Colonic mucosa (tissue), 4 donors: ENCODE measurements at regions not wholly inside any gene's neighbourhood (a gene's known extent, or its start where the extent isn't known, plus 50 kb on each side); places are given as distances from the start of the nearest gene placed in this dataset.
"Not testable (repeated sequence)": the region's sequence is repeated elsewhere in the genome, so short reads cannot be mapped to it uniquely, and the experiment has no call there.

Source experiments
- DNase-seq: peaks from one replicate; pipeline ENCODE4 v3.0.0-alpha.2; 2020
- H3K27ac ChIP-seq: fragments of 200-600 bp; one replicate; pipeline ENCODE4 v1.8.0; 2021
- H3K27me3 ChIP-seq: fragments of 200-600 bp; one replicate; pipeline ENCODE4 v1.8.0; 2021
- H3K36me3 ChIP-seq: fragments of 200-600 bp; one replicate; pipeline ENCODE4 v1.8.0; 2021
- H3K4me1 ChIP-seq: fragments of 200-600 bp; one replicate; pipeline ENCODE4 v1.8.0; 2021; ENCODE audit warnings: mild to moderate bottlenecking
- H3K4me3 ChIP-seq: fragments of 200-600 bp; one replicate; pipeline ENCODE4 v1.8.0; 2021
- H3K9ac ChIP-seq, 2 donors: one replicate each; pipeline ENCODE4 v1.7.0; 2013; ENCODE audit warnings: control low read depth in 2 of 2, low read depth in 2 of 2, low read length in 2 of 2
- H3K9me3 ChIP-seq: fragments of 200-600 bp; one replicate; pipeline ENCODE4 v1.8.0; 2021
- CTCF ChIP-seq: fragments of 200-600 bp; IDR thresholded peaks from one replicate; pipeline ENCODE4 v1.8.0; 2022; ENCODE audit warnings: antibody characterized with exemption, mild to moderate bottlenecking
- intact Hi-C: fragments of 100-400 bp; cut with DNase I; formaldehyde crosslinking; loops from one replicate; pipeline ENCODE4 v1.14.1; 2022
- donor health status: healthy.
- donor health status: DM: no; HTN: no; CAD: no.
- donor health status: DM: no; HTN: no; CAD: no.

DNA sequence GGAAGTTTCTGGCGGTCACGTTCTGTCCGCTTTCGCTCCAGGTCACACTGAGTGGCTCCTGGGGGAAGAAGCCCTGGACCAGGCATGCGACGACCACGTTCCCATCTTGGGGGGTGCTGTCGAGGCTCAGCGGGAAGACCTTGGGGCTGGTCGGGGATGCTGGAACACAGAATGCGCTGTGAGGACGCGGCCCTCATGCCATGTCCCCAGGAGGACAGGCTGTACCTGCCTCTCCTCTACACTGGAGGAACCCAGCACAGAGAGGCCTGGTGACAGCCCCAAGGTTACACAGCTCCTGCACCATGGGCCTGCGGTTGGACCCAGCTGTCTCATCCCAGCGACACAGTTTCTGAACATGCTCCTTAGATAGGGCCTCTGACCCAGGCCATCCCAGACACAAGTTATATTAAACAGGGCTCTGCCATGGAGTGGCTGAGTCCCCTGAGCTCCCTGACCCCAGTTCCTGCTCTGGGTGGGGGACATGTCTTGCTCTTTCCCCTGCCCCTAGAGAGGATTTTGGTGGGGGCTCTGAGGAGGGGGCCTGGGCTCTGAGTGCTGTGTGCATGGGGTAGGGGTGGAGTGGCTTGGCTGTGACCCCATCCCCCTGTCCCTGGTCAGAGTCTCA, 62.0 kb downstream of the TMEM121 start:
- no peaks in the 10 kb centered on the region for H3K4me1 ChIP-seq
- no peaks in the 10 kb centered on the region for H3K36me3 ChIP-seq
- TF ChIP-seq CTCF, result no peak
- H3K9ac ChIP-seq, result no peak overlapping the region
- no peaks in the 10 kb centered on the region for H3K27me3 ChIP-seq
- no peak for DNase-seq
- H3K4me3 ChIP-seq, result no peak overlapping the region
- H3K9me3 ChIP-seq, result no peaks in the 10 kb centered on the region
- intact Hi-C loops, result no loop called here
- H3K27ac ChIP-seq, result no peak overlapping the region

GRCh38 chr14:105589161-105589925, 63.0 kb downstream of the TMEM121 start:
- no peak overlapping the region for H3K4me3 ChIP-seq
- H3K9ac ChIP-seq, result no peak overlapping the region
- intact Hi-C loops, result no loop called here
- H3K27ac ChIP-seq, result no peak overlapping the region
- H3K9me3 ChIP-seq, result no peaks in the 10 kb centered on the region
- no peak for TF ChIP-seq CTCF
- DNase-seq, result no peak
- no peaks in the 10 kb centered on the region for H3K27me3 ChIP-seq
- H3K4me1 ChIP-seq, result no peaks in the 10 kb centered on the region
- no peaks in the 10 kb centered on the region for H3K36me3 ChIP-seq

GRCh38 chr14:105589926-105590185, 63.5 kb downstream of the TMEM121 start:
- H3K9ac ChIP-seq, H3K36me3 ChIP-seq, DNase-seq, H3K27ac ChIP-seq, H3K27me3 ChIP-seq, H3K9me3 ChIP-seq, H3K4me1 ChIP-seq, intact Hi-C loops, H3K4me3 ChIP-seq: not testable (repeated sequence)

DNA sequence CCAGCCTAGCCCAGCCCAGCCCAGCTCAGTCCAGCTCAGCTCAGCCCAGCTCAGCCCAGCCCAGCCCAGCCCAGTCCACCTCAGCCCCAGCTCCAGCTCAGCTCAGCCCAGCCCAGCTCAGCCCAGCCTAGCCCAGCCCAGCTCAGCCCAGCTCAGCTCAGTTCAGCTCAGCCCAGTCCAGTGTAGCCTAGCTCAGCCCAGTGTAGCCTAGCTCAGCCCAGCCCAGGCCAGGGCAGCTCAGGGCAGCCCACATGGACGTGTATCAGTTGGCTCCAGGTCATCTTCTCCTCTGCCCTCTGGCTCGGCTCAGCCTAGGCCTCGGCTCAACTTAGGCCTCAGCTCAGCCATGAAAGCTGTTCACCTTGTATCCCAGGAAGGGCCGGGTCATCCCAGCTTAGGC, 64.7 kb downstream of the TMEM121 start:
- intact Hi-C loops, result no loop called here
- TF ChIP-seq CTCF, result no peak
- H3K9me3 ChIP-seq, result no peaks in the 10 kb centered on the region
- no peak for DNase-seq
- H3K36me3 ChIP-seq, result no peaks in the 10 kb centered on the region
- no peak overlapping the region for H3K27ac ChIP-seq
- H3K9ac ChIP-seq, result no peak overlapping the region
- H3K27me3 ChIP-seq, result no peaks in the 10 kb centered on the region
- H3K4me3 ChIP-seq, result no peak overlapping the region
- H3K4me1 ChIP-seq, result no peaks in the 10 kb centered on the region

DNA sequence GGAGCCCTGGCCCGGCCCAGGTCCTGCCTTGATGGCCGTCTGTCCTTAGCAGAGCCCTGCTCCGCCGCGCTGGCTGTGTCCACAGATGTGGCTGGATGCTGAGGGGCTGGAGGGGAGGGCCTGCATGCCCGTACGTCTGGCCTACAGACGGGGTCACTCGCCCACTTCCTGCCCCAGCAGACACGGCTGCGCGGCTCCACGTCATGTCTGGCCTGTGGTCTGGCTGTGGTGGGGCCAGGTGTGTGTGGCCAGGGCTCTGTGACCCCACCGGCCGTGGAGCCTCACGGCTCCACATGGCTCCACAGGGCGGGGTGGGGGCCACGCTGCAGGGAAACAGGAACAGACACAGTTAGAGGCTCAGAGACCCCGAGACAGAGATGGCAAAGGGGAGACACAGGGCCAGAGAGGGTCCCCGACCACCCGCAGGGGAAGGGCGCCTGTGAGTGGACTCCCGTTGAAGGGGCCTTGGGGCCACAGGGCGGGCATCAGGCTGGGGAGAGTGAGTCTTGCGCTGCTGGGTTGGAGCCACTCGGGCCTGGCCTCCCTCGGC, 65.5 kb downstream of the TMEM121 start:
- H3K27ac ChIP-seq, H3K9me3 ChIP-seq, H3K27me3 ChIP-seq, H3K9ac ChIP-seq, DNase-seq, H3K4me1 ChIP-seq, intact Hi-C loops, H3K36me3 ChIP-seq, H3K4me3 ChIP-seq: not testable (repeated sequence)

GRCh38 chr14:105592646-105593045, 66.3 kb downstream of the TMEM121 start:
- DNase-seq, H3K27me3 ChIP-seq, H3K36me3 ChIP-seq, H3K4me1 ChIP-seq, H3K27ac ChIP-seq, intact Hi-C loops, H3K4me3 ChIP-seq, H3K9ac ChIP-seq, H3K9me3 ChIP-seq: not testable (repeated sequence)

GRCh38 chr14:105595346-105595745, 69.0 kb downstream of the TMEM121 start:
- H3K36me3 ChIP-seq, H3K4me1 ChIP-seq, H3K27me3 ChIP-seq, H3K4me3 ChIP-seq, H3K9me3 ChIP-seq, H3K9ac ChIP-seq, intact Hi-C loops, DNase-seq, H3K27ac ChIP-seq: not testable (repeated sequence)

- H3K9ac ChIP-seq, H3K4me1 ChIP-seq, H3K27ac ChIP-seq, H3K27me3 ChIP-seq, intact Hi-C loops, DNase-seq, H3K36me3 ChIP-seq, H3K4me3 ChIP-seq, H3K9me3 ChIP-seq: not testable (repeated sequence)
These were observed 70.0 kb downstream of the TMEM121 start for GRCh38 chr14:105596374-105596773.

- H3K4me1 ChIP-seq, result not testable (repeated sequence)
These were observed 71.8 kb downstream of the TMEM121 start for GRCh38 chr14:105598040-105598763.

DNA sequence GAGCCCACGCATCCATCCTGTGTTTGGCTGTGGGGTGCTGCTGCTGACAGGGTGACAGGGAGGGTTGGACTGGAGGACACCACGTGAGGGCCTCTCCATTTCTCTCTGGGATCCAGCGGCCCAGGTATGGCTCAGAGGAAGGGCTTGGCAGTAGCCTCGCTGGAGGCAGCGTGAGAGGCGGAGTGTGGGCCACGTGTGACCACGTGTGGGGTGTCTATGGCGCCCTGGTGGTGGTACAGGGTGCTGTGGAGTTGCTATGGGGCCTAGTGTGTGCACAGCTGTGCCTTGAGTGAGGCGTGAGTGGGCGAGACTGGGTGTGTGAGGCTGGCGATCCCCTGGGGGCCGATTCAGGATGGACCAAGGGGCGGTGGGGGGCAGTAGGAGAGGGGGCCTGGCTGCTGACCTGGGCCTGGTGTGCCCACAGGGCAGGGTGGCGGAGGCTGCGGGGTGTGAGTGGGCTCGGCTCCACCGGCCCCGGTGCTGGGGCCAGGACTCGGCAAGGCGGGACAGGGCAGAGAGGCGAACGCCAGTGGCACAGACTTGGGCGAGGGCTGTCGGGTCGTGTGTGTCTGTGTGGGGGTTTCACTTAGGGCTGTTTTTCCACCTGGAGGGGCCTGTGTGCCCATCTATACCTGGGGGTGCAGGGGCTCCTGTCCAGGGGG, 72.7 kb downstream of the TMEM121 start:
- H3K27ac ChIP-seq, intact Hi-C loops, H3K4me1 ChIP-seq, H3K9ac ChIP-seq, DNase-seq, H3K9me3 ChIP-seq, H3K27me3 ChIP-seq, H3K36me3 ChIP-seq, H3K4me3 ChIP-seq: not testable (repeated sequence)

More at GRCh38 chr14:105598040-105598763, 71.8 kb downstream of the TMEM121 start:
- H3K36me3 ChIP-seq, H3K9ac ChIP-seq, H3K27ac ChIP-seq, DNase-seq, H3K4me3 ChIP-seq, intact Hi-C loops, H3K9me3 ChIP-seq, H3K27me3 ChIP-seq: not testable (repeated sequence)
